Omental fat pad (tissue), 3 donors: ENCODE measurements at regions not wholly inside any gene's neighbourhood (a gene's known extent, or its start where the extent isn't known, plus 50 kb on each side); places are given as distances from the start of the nearest gene placed in this dataset.

ENCODE experiments used
- ATAC-seq: fragments of 150-250 bp; one replicate; pipeline ENCODE4 v1.9.1; 2016; ENCODE audit warnings: mild to moderate bottlenecking, moderate library complexity; ENCODE audit not compliant: low FRiP score
- DNase-seq: peaks from one replicate; pipeline ENCODE4 v3.0.0-alpha.2; 2019; ENCODE audit warnings: low spot score
- CTCF ChIP-seq, 3 donors: fragments of 450-650 bp; IDR thresholded peaks; one replicate each; pipeline ENCODE4 v1.5.1; 2016 to 2017; ENCODE audit warnings: antibody characterized with exemption in 3 of 3, mild to moderate bottlenecking in 3 of 3, moderate library complexity in 2 of 3

GRCh38 chr14:87229131-87229530 lies 763.9 kb downstream of the GALC start:
- ATAC-seq, result no peak
- no peak for DNase-seq
- TF ChIP-seq CTCF (IDR thresholded peaks at IDR 0.05), result no peak

- ATAC-seq, result no peak
Measured at GRCh38 chr14:87217023-87217422, 776.0 kb downstream of the GALC start.

GRCh38 chr14:87214558-87214957 lies 778.4 kb downstream of the GALC start:
- DNase-seq, result no peak
- TF ChIP-seq CTCF (IDR thresholded peaks at IDR 0.05), result no peak
- no peak for ATAC-seq

More at GRCh38 chr14:87217023-87217422, 776.0 kb downstream of the GALC start:
- no peak for TF ChIP-seq CTCF (IDR thresholded peaks at IDR 0.05)
- no peak for DNase-seq

- no peak for ATAC-seq
- DNase-seq, result no peak
- TF ChIP-seq CTCF (IDR thresholded peaks at IDR 0.05), result no peak
Measured at GRCh38 chr14:87207756-87208155, 785.2 kb downstream of the GALC start.

- DNase-seq (no peak), ATAC-seq (no peak)
- TF ChIP-seq CTCF (IDR thresholded peaks at IDR 0.05), result no peak
Measured at GRCh38 chr14:87205811-87206210, 787.2 kb downstream of the GALC start.

- no peak for TF ChIP-seq CTCF (IDR thresholded peaks at IDR 0.05)
- ATAC-seq (no peak), DNase-seq (no peak)
Measured at GRCh38 chr14:87203346-87203745, 789.6 kb downstream of the GALC start.

DNA sequence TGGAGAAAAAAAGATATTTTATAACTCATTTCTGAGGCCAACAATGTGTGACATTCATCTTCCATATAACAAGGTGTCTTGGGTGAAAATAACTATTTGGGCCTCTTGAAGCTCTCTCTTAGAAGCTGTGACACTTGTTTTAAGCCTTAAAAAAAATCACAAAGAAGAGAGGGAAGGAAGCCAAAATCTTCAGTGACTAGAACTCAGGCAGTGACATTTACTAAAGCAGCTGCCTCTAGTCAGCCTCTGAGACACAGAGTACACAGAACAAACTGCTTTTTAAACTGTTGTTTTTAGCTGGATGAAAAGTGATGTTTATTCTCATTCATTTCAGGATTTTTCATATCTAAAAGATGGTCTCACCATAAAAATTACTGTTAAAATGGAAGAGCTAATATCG lies 793.6 kb downstream of the GALC start:
- no peak for TF ChIP-seq CTCF (IDR thresholded peaks at IDR 0.05)
- DNase-seq, result no peak
- no peak for ATAC-seq
